Uterus (tissue), 3 donors: ENCODE measurements at regions not wholly inside any gene's neighbourhood (a gene's known extent, or its start where the extent isn't known, plus 50 kb on each side); places are given as distances from the start of the nearest gene placed in this dataset.

ENCODE experiments used
- DNase-seq, 2 donors: peaks; one replicate each; pipeline ENCODE4 v3.0.0-alpha.2; 2019 to 2020
- H3K27ac ChIP-seq, 2 donors: fragments of 200-600 bp; sonication (generic); 1 replicate in 1 of 2; 2 replicates in 1 of 2; pipeline ENCODE4 v1.5.1; 2016 to 2018
- H3K27me3 ChIP-seq, 2 donors: fragments of 200-600 bp; sonication (generic); one replicate each; pipeline ENCODE4 v1.5.1; 2018 to 2019; ENCODE audit warnings: control low read depth in 1 of 2
- H3K36me3 ChIP-seq, 2 donors: fragments of 200-600 bp; sonication (generic); one replicate each; pipeline ENCODE4 v1.5.1; 2019; ENCODE audit warnings: control low read depth in 1 of 2
- H3K4me1 ChIP-seq, 2 donors: fragments of 200-600 bp; sonication (generic); one replicate each; pipeline ENCODE4 v1.5.1; 2018 to 2019; ENCODE audit warnings: control low read depth in 1 of 2
- H3K4me3 ChIP-seq, 2 donors: fragments of 200-600 bp; sonication (generic); 1 replicate in 1 of 2; 2 replicates in 1 of 2; pipeline ENCODE4 v1.5.1; 2018 to 2019; ENCODE audit warnings: mild to moderate bottlenecking in 1 of 2
- H3K9me3 ChIP-seq, 2 donors: fragments of 200-600 bp; sonication (generic); one replicate each; pipeline ENCODE4 v1.5.1; 2019; ENCODE audit warnings: control low read depth in 1 of 2
- POLR2A ChIP-seq, 2 donors: fragments of 450-650 bp; IDR thresholded peaks; one replicate each; pipeline ENCODE4 v1.6.1; 2016; ENCODE audit warnings: antibody characterized with exemption in 2 of 2, mild to moderate bottlenecking in 1 of 2, moderate library complexity in 1 of 2
- intact Hi-C: fragments of 100-400 bp; cut with DNase I; formaldehyde crosslinking; loops from one replicate; pipeline ENCODE4 v1.15.1; 2023; ENCODE audit warnings: low total_unique reads
- TF ChIP-seq, protein P1 (sequence below), 4 experiments: fragments of 200-600 bp in 2 of 4; fragments of 450-650 bp in 2 of 4; sonication (generic) in 2 of 4; IDR thresholded peaks; one replicate each; pipeline ENCODE4 v1.5.1; 2016 to 2019; ENCODE audit warnings: antibody characterized with exemption in 4 of 4, mild to moderate bottlenecking in 2 of 4, moderate library complexity in 1 of 4
- donor health status: DM: yes; HTN: yes; CAD: no.

DNA sequence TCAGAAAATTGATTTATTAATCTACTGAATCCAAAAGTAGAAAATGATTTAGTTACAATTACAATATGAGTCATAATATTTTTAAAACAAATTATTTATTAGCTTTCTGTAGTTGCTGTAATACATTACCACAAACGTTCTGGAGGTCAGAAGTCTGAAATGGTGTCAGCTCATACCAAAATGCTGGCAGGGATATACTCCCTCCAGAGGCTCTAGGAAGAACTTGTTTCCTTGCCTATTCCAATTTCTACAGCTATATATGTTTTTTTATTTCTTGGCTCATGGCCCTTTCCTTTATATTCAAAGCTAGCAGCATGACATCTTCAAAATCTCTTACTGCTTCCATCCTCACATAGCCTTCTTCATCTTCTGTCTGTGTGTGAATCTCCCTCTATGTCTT, 667.9 kb upstream of the ITGA1 start:
- Histone ChIP-seq H3K27ac (no peak overlapping the region), H3K4me3 (no peak overlapping the region), H3K36me3 (no peaks in the 10 kb centered on the region), H3K27me3 (no peaks in the 10 kb centered on the region), H3K9me3 (no peaks in the 10 kb centered on the region), H3K4me1 (no peaks in the 10 kb centered on the region)
- TF ChIP-seq POLR2A (IDR thresholded peaks at IDR 0.05): no peak
- TF ChIP-seq, protein P1, sequence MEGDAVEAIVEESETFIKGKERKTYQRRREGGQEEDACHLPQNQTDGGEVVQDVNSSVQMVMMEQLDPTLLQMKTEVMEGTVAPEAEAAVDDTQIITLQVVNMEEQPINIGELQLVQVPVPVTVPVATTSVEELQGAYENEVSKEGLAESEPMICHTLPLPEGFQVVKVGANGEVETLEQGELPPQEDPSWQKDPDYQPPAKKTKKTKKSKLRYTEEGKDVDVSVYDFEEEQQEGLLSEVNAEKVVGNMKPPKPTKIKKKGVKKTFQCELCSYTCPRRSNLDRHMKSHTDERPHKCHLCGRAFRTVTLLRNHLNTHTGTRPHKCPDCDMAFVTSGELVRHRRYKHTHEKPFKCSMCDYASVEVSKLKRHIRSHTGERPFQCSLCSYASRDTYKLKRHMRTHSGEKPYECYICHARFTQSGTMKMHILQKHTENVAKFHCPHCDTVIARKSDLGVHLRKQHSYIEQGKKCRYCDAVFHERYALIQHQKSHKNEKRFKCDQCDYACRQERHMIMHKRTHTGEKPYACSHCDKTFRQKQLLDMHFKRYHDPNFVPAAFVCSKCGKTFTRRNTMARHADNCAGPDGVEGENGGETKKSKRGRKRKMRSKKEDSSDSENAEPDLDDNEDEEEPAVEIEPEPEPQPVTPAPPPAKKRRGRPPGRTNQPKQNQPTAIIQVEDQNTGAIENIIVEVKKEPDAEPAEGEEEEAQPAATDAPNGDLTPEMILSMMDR (IDR thresholded peaks at IDR 0.05): no peak
- no peak for DNase-seq
- intact Hi-C loops: no loop called here

DNA sequence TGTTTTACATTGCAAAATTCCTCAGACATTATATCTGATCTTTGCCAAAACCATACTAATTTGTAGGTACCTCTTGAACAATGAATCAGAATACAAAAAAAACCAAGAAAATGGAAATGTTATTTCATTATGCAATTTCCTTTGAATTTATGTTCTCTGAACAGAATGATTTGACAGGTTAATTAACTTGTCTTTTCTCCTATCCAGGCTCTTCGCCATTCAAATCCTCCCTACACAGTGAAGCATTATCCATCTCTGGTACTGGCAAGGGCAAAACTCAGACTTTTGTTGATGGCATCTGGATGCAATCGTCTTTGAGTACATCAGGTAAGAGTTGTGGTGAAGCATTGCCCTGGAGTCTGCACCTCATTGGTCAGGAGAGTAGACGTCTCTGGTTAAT, 655.7 kb upstream of the ITGA1 start:
- intact Hi-C loops: no loop called here
- H3K36me3 ChIP-seq: no peaks in the 10 kb centered on the region
- no peak overlapping the region for H3K27ac ChIP-seq
- H3K4me3 ChIP-seq: no peak overlapping the region
- no peak for DNase-seq
- TF ChIP-seq, protein P1 (IDR thresholded peaks at IDR 0.05): no peak
- no peak for TF ChIP-seq POLR2A (IDR thresholded peaks at IDR 0.05)
- H3K9me3 ChIP-seq: no peaks in the 10 kb centered on the region
- no peaks in the 10 kb centered on the region for H3K4me1 ChIP-seq
- no peaks in the 10 kb centered on the region for H3K27me3 ChIP-seq

DNA sequence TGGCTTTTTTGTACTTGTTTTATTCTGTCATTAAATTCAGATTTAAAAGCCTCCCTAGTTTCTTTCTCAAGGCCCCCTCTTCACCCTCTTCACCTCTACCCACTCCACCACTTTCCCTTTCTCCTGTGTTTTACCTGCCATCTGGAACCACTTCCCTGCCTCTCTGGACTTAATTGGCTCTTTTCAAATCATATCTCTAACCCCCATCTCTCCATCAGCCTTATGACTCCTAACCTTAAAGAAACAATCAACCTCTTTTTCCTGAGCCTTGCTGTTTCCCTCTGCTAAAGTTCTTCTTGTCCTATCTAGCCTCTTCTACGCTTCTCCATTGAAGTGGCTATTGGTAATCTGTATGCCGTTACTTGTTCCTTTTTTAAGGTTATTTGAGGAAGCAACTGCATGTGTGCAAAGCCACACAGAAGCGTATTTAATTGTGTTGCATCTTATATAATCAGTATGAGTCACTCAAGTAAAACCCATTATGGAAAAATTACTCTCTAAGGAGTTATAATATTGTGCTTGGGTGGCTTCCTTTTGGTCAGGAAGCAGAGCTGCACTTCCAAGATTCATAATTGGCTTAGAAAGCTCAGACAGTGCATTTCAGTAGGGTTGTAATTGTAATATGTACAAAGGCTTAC, 653.6 kb upstream of the ITGA1 start:
- TF ChIP-seq, protein P1 (IDR thresholded peaks at IDR 0.05): no peak
- TF ChIP-seq POLR2A (IDR thresholded peaks at IDR 0.05): no peak
- DNase-seq: no peak
- no peak overlapping the region for H3K27ac ChIP-seq
- no peaks in the 10 kb centered on the region for H3K4me1 ChIP-seq
- H3K4me3 ChIP-seq: no peak overlapping the region
- intact Hi-C loops: no loop called here
- H3K9me3 ChIP-seq: no peaks in the 10 kb centered on the region
- H3K27me3 ChIP-seq: no peaks in the 10 kb centered on the region
- no peaks in the 10 kb centered on the region for H3K36me3 ChIP-seq

DNA sequence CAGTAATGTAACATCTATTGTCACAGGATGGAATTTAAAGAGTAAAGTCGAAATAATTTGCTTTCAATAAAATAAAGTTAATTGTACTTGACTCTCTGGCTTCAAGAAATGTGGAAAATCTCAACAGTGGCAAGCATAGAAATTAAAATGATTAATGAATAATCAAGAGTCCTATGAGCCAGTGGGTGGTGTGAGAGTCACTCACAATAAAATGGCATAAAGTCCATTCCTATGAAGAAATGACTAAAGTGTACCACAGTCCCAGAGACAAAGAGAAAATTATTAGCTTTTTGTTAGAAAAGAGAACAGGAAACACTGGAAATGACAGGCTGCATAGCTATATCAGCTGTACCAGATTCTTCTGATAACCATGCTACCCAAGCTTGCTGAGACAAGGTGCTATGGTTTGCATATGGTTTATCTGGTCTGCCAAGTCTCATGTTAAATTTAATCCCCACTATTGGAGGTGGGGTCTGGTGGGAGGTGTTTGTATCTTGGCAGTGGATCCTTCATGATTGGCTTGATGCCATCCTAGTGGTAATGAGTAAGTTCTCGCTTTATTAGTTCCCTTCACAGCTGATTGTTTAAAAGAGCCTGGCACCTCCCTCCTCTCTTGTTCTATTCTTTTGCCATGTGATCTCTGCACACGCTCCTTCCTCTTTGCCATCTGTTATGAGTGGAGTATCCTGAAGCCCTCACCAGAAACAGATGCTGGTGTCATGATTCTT, 647.7 kb upstream of the ITGA1 start:
- intact Hi-C loops: no loop called here
- H3K4me1 ChIP-seq: no peaks in the 10 kb centered on the region
- no peaks in the 10 kb centered on the region for H3K9me3 ChIP-seq
- TF ChIP-seq POLR2A (IDR thresholded peaks at IDR 0.05): no peak
- no peaks in the 10 kb centered on the region for H3K27me3 ChIP-seq
- no peak overlapping the region for H3K4me3 ChIP-seq
- H3K27ac ChIP-seq: no peak overlapping the region
- no peaks in the 10 kb centered on the region for H3K36me3 ChIP-seq
- no peak for DNase-seq

DNA sequence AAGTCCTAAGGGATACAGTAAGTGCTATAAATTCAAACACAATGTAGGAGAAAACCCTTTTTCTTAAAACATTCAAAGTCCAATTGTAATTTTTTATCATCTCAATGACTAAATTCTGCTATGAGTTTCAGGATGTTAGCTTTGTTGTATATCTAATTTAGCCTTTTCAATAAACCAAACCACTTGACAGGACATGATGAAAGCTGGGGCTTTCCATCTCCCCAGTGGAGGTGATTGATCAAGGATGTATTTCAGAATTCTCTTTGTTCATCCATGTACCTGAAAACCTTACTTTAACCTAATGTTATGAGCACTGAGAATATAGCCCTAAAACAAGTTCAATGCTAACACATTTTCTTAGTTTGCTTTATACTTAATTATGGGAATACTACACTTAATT, 639.0 kb upstream of the ITGA1 start:
- no peaks in the 10 kb centered on the region for H3K9me3 ChIP-seq
- H3K27me3 ChIP-seq: no peaks in the 10 kb centered on the region
- TF ChIP-seq, protein P1 (IDR thresholded peaks at IDR 0.05): no peak
- no peak for TF ChIP-seq POLR2A (IDR thresholded peaks at IDR 0.05)
- intact Hi-C loops: no loop called here
- no peak for DNase-seq
- no peak overlapping the region for H3K4me3 ChIP-seq
- H3K36me3 ChIP-seq: no peaks in the 10 kb centered on the region
- no peak overlapping the region for H3K27ac ChIP-seq
- no peaks in the 10 kb centered on the region for H3K4me1 ChIP-seq
